Esophagus muscularis mucosa (tissue), 4 donors: ENCODE measurements at regions not wholly inside any gene's neighbourhood (a gene's known extent, or its start where the extent isn't known, plus 50 kb on each side); places are given as distances from the start of the nearest gene placed in this dataset.

ENCODE experiments used
- DNase-seq: peaks from one replicate; pipeline ENCODE4 v3.0.0-alpha.2; 2017; ENCODE audit errors: extremely low spot score
- H3K27ac ChIP-seq, 4 donors: fragments of 200-600 bp; sonication (generic); replicated peaks in 1 of 4; 1 replicate in 3 of 4; 2 replicates in 1 of 4; pipeline ENCODE4 v1.5.1; 2016 to 2019; ENCODE audit warnings: mild to moderate bottlenecking in 1 of 4
- H3K27me3 ChIP-seq, 4 donors: fragments of 200-600 bp; sonication (generic); one replicate each; pipeline versions ENCODE4 v1.5.1 to v1.6.0; 2016 to 2019
- H3K36me3 ChIP-seq, 4 donors: fragments of 200-600 bp; sonication (generic); one replicate each; pipeline ENCODE4 v1.5.1; 2016 to 2019
- H3K4me1 ChIP-seq, 4 donors: fragments of 200-600 bp; sonication (generic); one replicate each; pipeline ENCODE4 v1.5.1; 2016 to 2019
- H3K4me3 ChIP-seq, 4 donors: fragments of 200-600 bp; sonication (generic); 1 replicate in 2 of 4; 2 replicates in 2 of 4; pipeline ENCODE4 v1.5.1; 2016 to 2019; ENCODE audit warnings: mild to moderate bottlenecking in 4 of 4, moderate library complexity in 1 of 4
- H3K9me3 ChIP-seq, 4 donors: fragments of 200-600 bp; sonication (generic); 1 replicate in 3 of 4; 2 replicates in 1 of 4; pipeline ENCODE4 v1.5.1; 2016 to 2019
- CTCF ChIP-seq, 3 experiments: fragments of 200-600 bp in 2 of 3; fragments of 450-650 bp in 1 of 3; sonication (generic) in 2 of 3; IDR thresholded peaks; one replicate each; pipeline ENCODE4 v1.5.1; 2017 to 2019; ENCODE audit warnings: antibody characterized with exemption in 3 of 3, mild to moderate bottlenecking in 2 of 3, moderate library complexity in 1 of 3
- EP300 ChIP-seq: sonication (generic); formaldehyde crosslinking; IDR thresholded peaks from one replicate; pipeline ENCODE4 v1.6.1; 2017; ENCODE audit warnings: antibody characterized with exemption
- POLR2A ChIP-seq: fragments of 450-650 bp; IDR thresholded peaks from one replicate; pipeline ENCODE4 v1.6.1; 2017; ENCODE audit warnings: antibody characterized with exemption, moderate library complexity, mild to moderate bottlenecking, low read depth
- POLR2AphosphoS5 ChIP-seq, 2 donors: sonication (generic); formaldehyde crosslinking; IDR thresholded peaks; one replicate each; pipeline ENCODE4 v1.6.1; 2017; ENCODE audit warnings: antibody characterized with exemption in 2 of 2
- WGBS: methylation state at CpG from one replicate; pipeline ENCODE4 v1.1.5; 2018; 5-methylcytosine and 5-hydroxymethylcytosine counted together
- intact Hi-C: fragments of 100-400 bp; cut with DNase I; formaldehyde crosslinking; loops from one replicate; pipeline ENCODE4 v1.15.1; 2023

- no peak for DNase-seq
- no peaks in the 10 kb centered on the region for H3K36me3 ChIP-seq
- no peak overlapping the region for H3K27ac ChIP-seq
- WGBS, result 57% methylated on average over 3 of the region's 3 CpGs
- H3K4me1 ChIP-seq, result no peaks in the 10 kb centered on the region
- TF ChIP-seq EP300 (no peak), CTCF (IDR thresholded peaks at IDR 0.05) (no peak), POLR2A (no peak), POLR2AphosphoS5 (IDR thresholded peaks at IDR 0.05) (no peak)
- H3K27me3 ChIP-seq, result no peaks in the 10 kb centered on the region
- intact Hi-C loops, result loop anchor here (10.0 kb wide), 1 partner anchor 862 kb away; no protein-coding TSS in a partner anchor
- no peaks in the 10 kb centered on the region for H3K9me3 ChIP-seq
- no peak overlapping the region for H3K4me3 ChIP-seq
Observed at GRCh38 chrX:20522420-20522819, 255.7 kb upstream of the RPS6KA3 start.

GRCh38 chrX:20521222-20521621 lies 254.5 kb upstream of the RPS6KA3 start:
- no peak for TF ChIP-seq CTCF (IDR thresholded peaks at IDR 0.05)
- TF ChIP-seq POLR2AphosphoS5 (IDR thresholded peaks at IDR 0.05), result no peak
- 51% methylated on average over 4 of the region's 4 CpGs for WGBS
- no peaks in the 10 kb centered on the region for H3K36me3 ChIP-seq
- H3K27ac ChIP-seq, result no peak overlapping the region
- H3K9me3 ChIP-seq, result no peaks in the 10 kb centered on the region
- intact Hi-C loops, result loop anchor here (10.0 kb wide), 1 partner anchor 864 kb away; no protein-coding TSS in a partner anchor
- H3K27me3 ChIP-seq, result no peaks in the 10 kb centered on the region
- H3K4me1 ChIP-seq, result no peaks in the 10 kb centered on the region
- no peak overlapping the region for H3K4me3 ChIP-seq
- no peak for DNase-seq

GRCh38 chrX:20519826-20520225 lies 253.1 kb upstream of the RPS6KA3 start:
- Histone ChIP-seq H3K27ac (no peak overlapping the region), H3K4me3 (no peak overlapping the region), H3K36me3 (no peaks in the 10 kb centered on the region), H3K4me1 (no peaks in the 10 kb centered on the region), H3K27me3 (no peaks in the 10 kb centered on the region), H3K9me3 (no peaks in the 10 kb centered on the region)
- DNase-seq, result no peak
- no peak for TF ChIP-seq POLR2AphosphoS5 (IDR thresholded peaks at IDR 0.05)
- TF ChIP-seq CTCF (IDR thresholded peaks at IDR 0.05), result no peak
- no peak for TF ChIP-seq EP300
- TF ChIP-seq POLR2A, result no peak
- intact Hi-C loops, result loop anchor here (10.0 kb wide), 1 partner anchor 865 kb away; no protein-coding TSS in a partner anchor
- 72% methylated on average over 5 of the region's 5 CpGs for WGBS

GRCh38 chrX:20519146-20519545 lies 252.4 kb upstream of the RPS6KA3 start:
- Histone ChIP-seq H3K9me3 (no peaks in the 10 kb centered on the region), H3K4me1 (no peaks in the 10 kb centered on the region), H3K27me3 (no peaks in the 10 kb centered on the region), H3K4me3 (no peak overlapping the region), H3K36me3 (no peaks in the 10 kb centered on the region), H3K27ac (no peak overlapping the region)
- intact Hi-C loops, result no loop called here
- WGBS, result 60% methylated on average over 5 of the region's 5 CpGs
- no peak for TF ChIP-seq CTCF (IDR thresholded peaks at IDR 0.05)
- no peak for TF ChIP-seq POLR2AphosphoS5 (IDR thresholded peaks at IDR 0.05)
- TF ChIP-seq POLR2A, result no peak
- TF ChIP-seq EP300, result no peak
- no peak for DNase-seq

GRCh38 chrX:20517565-20517964 lies 250.9 kb upstream of the RPS6KA3 start:
- H3K27ac ChIP-seq, result no peak overlapping the region
- no peak overlapping the region for H3K4me3 ChIP-seq
- no peaks in the 10 kb centered on the region for H3K4me1 ChIP-seq
- no peaks in the 10 kb centered on the region for H3K9me3 ChIP-seq
- H3K36me3 ChIP-seq, result no peaks in the 10 kb centered on the region
- no peak for DNase-seq
- WGBS, result 57% methylated on average over 1 of the region's 1 CpG
- intact Hi-C loops, result no loop called here
- TF ChIP-seq EP300 (no peak), CTCF (IDR thresholded peaks at IDR 0.05) (no peak), POLR2A (no peak), POLR2AphosphoS5 (IDR thresholded peaks at IDR 0.05) (no peak)
- H3K27me3 ChIP-seq, result no peaks in the 10 kb centered on the region
